Fibroblast of lung (primary cell): ENCODE measurements at regions not wholly inside any gene's neighbourhood (a gene's known extent, or its start where the extent isn't known, plus 50 kb on each side); places are given as distances from the start of the nearest gene placed in this dataset.
A peak's percentile ranks its signal among the peaks of the same experiment; 100 is the strongest.

Experiments used
- DNase-seq, 2 donors: peaks; one replicate each; pipeline versions ENCODE4 v3.0.0 to v3.0.0-alpha.2; 2010; ENCODE audit warnings: low read depth in 2 of 2
- H2AFZ ChIP-seq: 2 replicates; pipeline ENCODE4 v1.5.1; 2012; ENCODE audit warnings: low read length, control low read depth, inconsistent platforms
- H3K27ac ChIP-seq: 2 replicates; pipeline ENCODE4 v1.5.1; 2011; ENCODE audit warnings: low read length, control low read depth; ENCODE audit not compliant: insufficient read depth
- H3K27me3 ChIP-seq: 2 replicates; pipeline ENCODE4 v1.5.1; 2011; ENCODE audit warnings: mild to moderate bottlenecking, low read length; ENCODE audit not compliant: control insufficient read depth, insufficient read depth
- H3K36me3 ChIP-seq: 2 replicates; pipeline ENCODE4 v1.5.1; 2011; ENCODE audit warnings: low read length; ENCODE audit not compliant: control insufficient read depth, insufficient read depth
- H3K4me1 ChIP-seq: 2 replicates; pipeline ENCODE4 v1.5.1; 2011; ENCODE audit warnings: low read length; ENCODE audit not compliant: control insufficient read depth, insufficient read depth; ENCODE audit errors: extremely low read depth
- H3K4me2 ChIP-seq: 2 replicates; pipeline ENCODE4 v1.5.1; 2011; ENCODE audit warnings: low read length, control low read depth; ENCODE audit not compliant: insufficient read depth; ENCODE audit errors: extremely low read depth
- H3K4me3 ChIP-seq, 4 experiments: fragments of 200-600 bp in 1 of 4; sonication (generic) in 1 of 4; replicated peaks in 1 of 4; 2 replicates each; pipeline ENCODE4 v1.5.1; 2011 to 2016; ENCODE audit warnings: low read length in 4 of 4, low read depth in 3 of 4, mild to moderate bottlenecking in 3 of 4, control low read depth in 2 of 4, inconsistent platforms in 1 of 4, mixed read lengths in 1 of 4; ENCODE audit not compliant: insufficient read depth in 1 of 4; ENCODE audit errors: control extremely low read depth in 1 of 4
- H3K79me2 ChIP-seq: 2 replicates; pipeline ENCODE4 v1.5.1; 2012; ENCODE audit warnings: mild to moderate bottlenecking, low read length, inconsistent platforms; ENCODE audit not compliant: control insufficient read depth, insufficient read depth
- H3K9ac ChIP-seq: 2 replicates; pipeline ENCODE4 v1.5.1; 2011; ENCODE audit warnings: mild to moderate bottlenecking, low read length, control low read depth; ENCODE audit not compliant: insufficient read depth
- H3K9me3 ChIP-seq: 2 replicates; pipeline ENCODE4 v1.5.1; 2012; ENCODE audit warnings: low read depth, low read length; ENCODE audit not compliant: control insufficient read depth, insufficient read depth
- H4K20me1 ChIP-seq: 2 replicates; pipeline ENCODE4 v1.5.1; 2011; ENCODE audit warnings: low read length; ENCODE audit not compliant: control insufficient read depth, insufficient read depth; ENCODE audit errors: extremely low read depth
- CTCF ChIP-seq, 2 donors: IDR thresholded peaks in 1 of 2; conservative IDR thresholded peaks in 1 of 2; 1 replicate in 1 of 2; 2 replicates in 1 of 2; pipeline ENCODE4 v1.5.1; 2011 to 2012; ENCODE audit warnings: low read length in 2 of 2, control low read depth in 1 of 2, inconsistent platforms in 1 of 2, low read depth in 1 of 2, mild to moderate bottlenecking in 1 of 2
- EZH2 ChIP-seq: IDR thresholded peaks from 2 replicates; pipeline ENCODE4 v1.5.1; 2012; ENCODE audit warnings: low read length, control low read depth, mild to moderate bottlenecking; ENCODE audit errors: missing control alignments

GRCh38 chr4:15366721-15367120 is 61.1 kb upstream of the C1QTNF7 start:
- Histone ChIP-seq H4K20me1 (no peaks in the 10 kb centered on the region), H3K4me2 (no peak overlapping the region), H3K4me1 (no peaks in the 10 kb centered on the region), H3K36me3 (no peaks in the 10 kb centered on the region), H3K27me3 (no peaks in the 10 kb centered on the region), H2AFZ (no peak overlapping the region), H3K27ac (no peak overlapping the region), H3K9me3 (no peaks in the 10 kb centered on the region), H3K79me2 (no peaks in the 10 kb centered on the region), H3K9ac (no peak overlapping the region), H3K4me3 (no peak overlapping the region)
- TF ChIP-seq EZH2 (no peak), CTCF (conservative IDR thresholded peaks at IDR 0.05 in 1 of 2, IDR thresholded peaks at IDR 0.05 in 1 of 2; ENCODE audit: low read depth in 1 of 2, low read length in 2 of 2) (no peak)
- DNase-seq, result no peak

GRCh38 chr4:15368856-15369255 is 59.0 kb upstream of the C1QTNF7 start:
- Histone ChIP-seq H3K27ac (no peak overlapping the region), H3K4me1 (peaks cover 7% of the 10 kb centered on the region), H3K36me3 (no peaks in the 10 kb centered on the region), H3K9ac (no peak overlapping the region), H3K4me2 (no peak overlapping the region), H3K9me3 (no peaks in the 10 kb centered on the region), H3K27me3 (no peaks in the 10 kb centered on the region), H3K4me3 (no peak overlapping the region), H2AFZ (no peak overlapping the region), H3K79me2 (no peaks in the 10 kb centered on the region), H4K20me1 (no peaks in the 10 kb centered on the region)
- TF ChIP-seq CTCF (conservative IDR thresholded peaks at IDR 0.05 in 1 of 2, IDR thresholded peaks at IDR 0.05 in 1 of 2; ENCODE audit: low read depth in 1 of 2, low read length in 2 of 2), result no peak
- TF ChIP-seq EZH2, result no peak
- peak; percentile 72 to 76 for DNase-seq

GRCh38 chr4:15370296-15370695 is 57.5 kb upstream of the C1QTNF7 start:
- Histone ChIP-seq H3K79me2 (no peaks in the 10 kb centered on the region), H3K4me3 (no peak overlapping the region), H4K20me1 (no peaks in the 10 kb centered on the region), H3K9ac (no peak overlapping the region), H3K36me3 (no peaks in the 10 kb centered on the region), H3K27me3 (no peaks in the 10 kb centered on the region), H3K4me2 (no peak overlapping the region), H2AFZ (no peak overlapping the region), H3K9me3 (no peaks in the 10 kb centered on the region), H3K27ac (no peak overlapping the region), H3K4me1 (peaks cover 7% of the 10 kb centered on the region)
- DNase-seq, result no peak
- TF ChIP-seq CTCF (conservative IDR thresholded peaks at IDR 0.05 in 1 of 2, IDR thresholded peaks at IDR 0.05 in 1 of 2; ENCODE audit: low read depth in 1 of 2, low read length in 2 of 2) (no peak), EZH2 (no peak)
